Kidney (tissue), 13 donors: ENCODE measurements at regions not wholly inside any gene's neighbourhood (a gene's known extent, or its start where the extent isn't known, plus 50 kb on each side); places are given as distances from the start of the nearest gene placed in this dataset.

Experiments
- DNase-seq, 5 donors: peaks; one replicate each; pipeline ENCODE4 v3.0.0-alpha.2; 2013 to 2020
- FAIRE-seq: peaks from 2 replicates; lab custom pipeline; 2012; peaks lifted over from hg19 to GRCh38; lab: Jason Lieb, UNC
- H3K27ac ChIP-seq, 2 donors: one replicate each; pipeline ENCODE4 v1.7.0; 2013; ENCODE audit warnings: low read depth in 2 of 2, low read length in 2 of 2, inconsistent platforms in 1 of 2
- H3K27me3 ChIP-seq: one replicate; pipeline ENCODE4 v1.7.1; 2013; ENCODE audit warnings: low read length, inconsistent platforms; ENCODE audit not compliant: control insufficient read depth, insufficient read depth
- H3K36me3 ChIP-seq, 3 donors: one replicate each; pipeline versions ENCODE4 v1.7.0 to v1.7.1; 2013; ENCODE audit warnings: low read length in 3 of 3, control low read depth in 1 of 3, inconsistent platforms in 1 of 3; ENCODE audit not compliant: insufficient read depth in 3 of 3, control insufficient read depth in 2 of 3
- H3K4me1 ChIP-seq, 3 donors: one replicate each; pipeline versions ENCODE4 v1.7.0 to v1.7.1; 2013; ENCODE audit warnings: low read length in 3 of 3, inconsistent platforms in 1 of 3, low read depth in 1 of 3; ENCODE audit not compliant: control insufficient read depth in 2 of 3, insufficient read depth in 2 of 3
- H3K4me3 ChIP-seq, 3 donors: one replicate each; pipeline versions ENCODE4 v1.7.0 to v1.8.1; 2013; ENCODE audit warnings: low read length in 3 of 3, control low read depth in 1 of 3, inconsistent platforms in 1 of 3
- H3K9ac ChIP-seq, 3 donors: one replicate each; pipeline versions ENCODE4 v1.7.0 to v1.7.1; 2013; ENCODE audit warnings: low read length in 3 of 3, control low read depth in 1 of 3, inconsistent platforms in 1 of 3
- H3K9me3 ChIP-seq, 3 donors: one replicate each; pipeline versions ENCODE4 v1.7.0 to v1.7.1; 2013; ENCODE audit warnings: low read length in 3 of 3, control low read depth in 1 of 3, inconsistent platforms in 1 of 3; ENCODE audit not compliant: control insufficient read depth in 2 of 3, insufficient read depth in 1 of 3
- intact Hi-C: fragments of 100-400 bp; cut with DNase I; formaldehyde crosslinking; loops from one replicate; pipeline ENCODE4 v1.11.1; 2022
- TF ChIP-seq, protein P1 (sequence below): IDR thresholded peaks from 3 replicates; pipeline ENCODE4 v1.5.1; 2012; ENCODE audit warnings: mild to moderate bottlenecking, moderate library complexity, borderline replicate concordance; ENCODE audit not compliant: insufficient read depth; ENCODE audit errors: extremely low read depth
- donor health status: control.
- donor health status: control.
- donor health status: control.
- donor health status: control.
- donor health status: control.
- donor health status: DM: yes; HTN: yes; CAD: no.
- donor health status: Normal renal cell carcinoma (clear cell type).

DNA sequence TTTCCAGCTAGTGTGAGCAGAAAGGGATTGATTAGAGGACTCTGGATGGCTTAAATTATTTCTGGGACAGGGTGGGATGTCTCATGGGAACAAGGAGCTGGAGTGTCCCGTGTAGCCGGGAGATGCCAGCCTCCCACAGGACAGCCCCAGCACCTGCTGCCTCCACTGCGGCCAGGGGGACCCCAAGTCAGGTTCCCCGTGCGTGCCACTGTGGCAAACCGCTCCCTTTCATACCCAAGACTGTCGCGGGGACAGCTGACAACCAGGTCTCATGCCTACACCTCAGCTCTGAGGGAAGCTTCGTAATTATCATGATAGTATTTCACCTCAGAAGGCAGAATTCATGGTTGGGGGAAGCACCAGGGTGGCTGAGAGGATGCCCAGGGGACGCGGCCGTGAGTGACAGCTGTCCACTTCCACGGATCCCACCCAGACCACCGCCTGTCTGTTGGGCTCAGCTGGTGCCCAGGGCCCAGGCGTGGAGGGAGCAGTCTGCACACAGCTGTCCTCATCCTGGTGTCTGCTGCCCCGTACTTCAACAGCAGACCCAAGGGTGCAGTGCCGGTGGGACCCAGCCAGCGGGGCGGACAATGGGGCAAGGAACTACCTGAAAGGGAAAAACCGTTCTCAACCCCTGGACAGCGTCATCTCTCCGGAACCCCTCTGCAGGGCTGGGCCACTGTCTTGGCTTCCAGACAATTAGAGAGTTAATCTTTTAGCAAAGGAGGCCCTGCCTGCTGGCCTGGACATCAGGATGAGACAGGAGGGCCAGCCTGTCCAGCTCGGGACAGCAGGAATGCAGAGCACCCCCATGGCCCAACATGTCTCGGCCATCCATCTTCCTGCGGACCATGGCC, 166.9 kb downstream of the OLFM1 start:
- H3K36me3 ChIP-seq = no peaks in the 10 kb centered on the region
- no peak overlapping the region for H3K9ac ChIP-seq
- H3K9me3 ChIP-seq = no peaks in the 10 kb centered on the region
- peaks cover 2% of the 10 kb centered on the region for H3K27me3 ChIP-seq
- intact Hi-C loops = no loop called here
- no peak overlapping the region for H3K27ac ChIP-seq
- peak in 1 of 5 donors; percentile 53 for DNase-seq
- FAIRE-seq = no peak
- TF ChIP-seq, protein P1, sequence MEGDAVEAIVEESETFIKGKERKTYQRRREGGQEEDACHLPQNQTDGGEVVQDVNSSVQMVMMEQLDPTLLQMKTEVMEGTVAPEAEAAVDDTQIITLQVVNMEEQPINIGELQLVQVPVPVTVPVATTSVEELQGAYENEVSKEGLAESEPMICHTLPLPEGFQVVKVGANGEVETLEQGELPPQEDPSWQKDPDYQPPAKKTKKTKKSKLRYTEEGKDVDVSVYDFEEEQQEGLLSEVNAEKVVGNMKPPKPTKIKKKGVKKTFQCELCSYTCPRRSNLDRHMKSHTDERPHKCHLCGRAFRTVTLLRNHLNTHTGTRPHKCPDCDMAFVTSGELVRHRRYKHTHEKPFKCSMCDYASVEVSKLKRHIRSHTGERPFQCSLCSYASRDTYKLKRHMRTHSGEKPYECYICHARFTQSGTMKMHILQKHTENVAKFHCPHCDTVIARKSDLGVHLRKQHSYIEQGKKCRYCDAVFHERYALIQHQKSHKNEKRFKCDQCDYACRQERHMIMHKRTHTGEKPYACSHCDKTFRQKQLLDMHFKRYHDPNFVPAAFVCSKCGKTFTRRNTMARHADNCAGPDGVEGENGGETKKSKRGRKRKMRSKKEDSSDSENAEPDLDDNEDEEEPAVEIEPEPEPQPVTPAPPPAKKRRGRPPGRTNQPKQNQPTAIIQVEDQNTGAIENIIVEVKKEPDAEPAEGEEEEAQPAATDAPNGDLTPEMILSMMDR = no peak
- no peaks in the 10 kb centered on the region for H3K4me1 ChIP-seq
- H3K4me3 ChIP-seq = no peak overlapping the region

DNA sequence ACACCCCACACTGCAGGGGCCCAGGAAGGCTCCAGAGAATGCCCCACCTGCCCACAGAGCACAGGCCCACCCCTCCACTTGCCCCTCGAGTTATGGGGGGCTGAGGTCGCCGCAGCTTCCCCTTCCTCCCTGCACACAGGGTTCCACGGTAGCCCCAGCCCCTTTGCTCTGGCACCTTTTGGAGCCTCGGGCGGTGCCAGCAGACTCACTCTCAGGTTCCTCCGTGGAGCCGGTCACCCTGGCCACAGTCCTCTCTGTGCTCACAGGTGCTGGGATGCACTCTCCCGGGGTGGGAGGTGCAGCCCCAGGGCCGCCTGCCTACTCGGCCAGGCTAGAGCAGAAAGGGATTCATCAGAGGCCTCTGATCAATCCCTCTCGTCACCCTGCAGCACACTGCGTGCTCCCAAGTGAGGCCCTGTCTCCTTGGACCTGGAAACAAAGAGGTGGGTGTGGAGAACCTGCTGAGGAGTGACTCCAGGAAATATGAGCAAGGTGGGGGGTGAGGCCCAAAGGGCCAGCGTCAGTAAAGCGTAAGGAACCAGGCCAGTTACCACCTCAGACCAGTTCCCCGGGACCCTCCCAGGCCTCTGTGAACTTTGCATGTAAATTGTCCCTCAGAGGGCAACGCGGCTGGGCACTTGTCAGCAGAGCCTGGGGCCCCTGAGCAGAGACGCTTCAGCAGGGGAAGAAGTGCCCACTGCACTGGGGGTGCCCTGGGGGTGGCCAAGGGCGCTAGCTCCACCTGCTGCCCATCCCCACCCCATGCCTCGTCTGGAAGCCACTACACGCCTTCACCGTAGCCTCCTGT, 167.8 kb downstream of the OLFM1 start:
- Histone ChIP-seq H3K36me3 (no peaks in the 10 kb centered on the region), H3K27me3 (peaks cover 2% of the 10 kb centered on the region), H3K9ac (no peak overlapping the region), H3K27ac (no peak overlapping the region), H3K9me3 (no peaks in the 10 kb centered on the region), H3K4me3 (no peak overlapping the region), H3K4me1 (no peaks in the 10 kb centered on the region)
- intact Hi-C loops = no loop called here
- TF ChIP-seq, protein P1 = no peak
- DNase-seq = peak in 1 of 5 donors; percentile 56
- no peak for FAIRE-seq

DNA sequence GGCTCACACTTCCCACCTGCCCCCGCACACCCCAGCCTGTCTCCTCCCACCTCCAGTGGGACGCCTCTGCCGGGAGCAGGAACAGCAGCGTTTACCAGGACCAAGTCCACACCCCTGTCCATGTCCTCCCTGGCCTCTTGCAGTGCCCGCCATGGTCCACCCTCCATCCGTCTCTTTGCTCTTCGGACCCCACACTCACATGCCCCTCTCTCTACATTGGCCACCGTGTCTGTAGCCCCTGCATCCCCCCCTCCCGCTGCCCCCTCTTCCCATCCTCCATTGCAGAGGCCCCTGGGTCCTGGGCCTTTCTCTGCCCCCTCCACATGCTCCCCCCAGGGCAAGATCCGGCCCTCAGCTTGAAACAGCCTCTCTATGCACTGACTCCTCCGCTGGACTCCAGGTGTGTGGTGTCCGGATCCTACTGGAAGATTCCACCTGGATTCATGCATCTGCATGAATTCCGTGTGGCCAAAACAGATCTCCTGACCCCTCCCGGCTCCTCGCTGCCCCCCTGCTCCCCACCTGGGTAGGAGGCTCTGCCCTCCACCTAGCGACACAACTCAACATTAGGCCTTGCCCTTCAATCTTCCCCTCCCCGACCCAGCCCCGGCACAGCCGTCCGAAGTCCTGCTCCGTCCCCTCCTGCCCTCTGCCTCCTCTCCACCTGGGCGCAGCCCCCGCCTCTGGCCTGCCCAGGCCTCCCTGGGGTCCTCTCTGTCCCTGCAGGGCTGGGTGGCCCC, 168.5 kb downstream of the OLFM1 start:
- H3K27me3 ChIP-seq = peaks cover 2% of the 10 kb centered on the region
- DNase-seq = peak in 1 of 5 donors; percentile 64
- H3K4me3 ChIP-seq = no peak overlapping the region
- no peaks in the 10 kb centered on the region for H3K9me3 ChIP-seq
- intact Hi-C loops = no loop called here
- H3K27ac ChIP-seq = no peak overlapping the region
- H3K4me1 ChIP-seq = no peaks in the 10 kb centered on the region
- no peaks in the 10 kb centered on the region for H3K36me3 ChIP-seq
- TF ChIP-seq, protein P1 = no peak
- H3K9ac ChIP-seq = no peak overlapping the region
- FAIRE-seq = no peak
